GM19395 (cell line): ENCODE measurements at regions not wholly inside any gene's neighbourhood (a gene's known extent, or its start where the extent isn't known, plus 50 kb on each side); places are given as distances from the start of the nearest gene placed in this dataset.

ENCODE experiments used
- ATAC-seq: cut with Tn5 transposase; IDR thresholded peaks from one replicate; pipeline ENCODE4 v1.9.1; 2021; ENCODE audit warnings: mild to moderate bottlenecking, moderate library complexity; ENCODE audit not compliant: unreplicated experiment

DNA sequence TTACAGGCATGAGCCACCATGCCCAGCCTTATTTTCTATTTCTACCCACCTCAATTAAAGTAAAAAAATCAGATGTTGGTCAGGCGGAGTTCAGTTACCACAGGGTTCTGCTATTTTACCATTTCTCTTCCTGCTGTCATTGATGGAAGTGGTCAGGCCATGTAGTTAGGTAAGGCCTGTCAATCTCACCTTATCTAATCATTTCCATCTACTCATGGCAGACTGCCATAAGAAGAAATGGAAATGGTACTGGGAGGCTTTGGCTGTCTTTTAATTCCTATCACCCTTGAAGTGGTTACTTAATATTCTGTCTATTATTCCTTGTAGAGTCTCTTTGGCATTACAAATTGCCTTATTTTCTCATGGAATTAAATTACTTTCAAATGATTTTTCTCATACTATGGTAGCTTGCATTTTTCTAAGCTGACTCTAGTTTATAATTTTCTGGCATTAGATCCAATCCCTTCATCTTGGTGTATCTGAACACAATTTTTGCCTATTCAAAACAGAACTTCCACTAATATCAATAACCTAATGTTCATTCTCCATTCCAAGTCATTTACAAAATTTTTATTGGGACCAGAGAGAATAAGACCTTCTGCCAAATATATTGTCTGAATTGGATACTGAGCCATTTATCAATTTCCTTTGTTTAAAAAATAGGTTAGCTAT, 198.7 kb downstream of the DACT1 start:
- no peak for ATAC-seq

DNA sequence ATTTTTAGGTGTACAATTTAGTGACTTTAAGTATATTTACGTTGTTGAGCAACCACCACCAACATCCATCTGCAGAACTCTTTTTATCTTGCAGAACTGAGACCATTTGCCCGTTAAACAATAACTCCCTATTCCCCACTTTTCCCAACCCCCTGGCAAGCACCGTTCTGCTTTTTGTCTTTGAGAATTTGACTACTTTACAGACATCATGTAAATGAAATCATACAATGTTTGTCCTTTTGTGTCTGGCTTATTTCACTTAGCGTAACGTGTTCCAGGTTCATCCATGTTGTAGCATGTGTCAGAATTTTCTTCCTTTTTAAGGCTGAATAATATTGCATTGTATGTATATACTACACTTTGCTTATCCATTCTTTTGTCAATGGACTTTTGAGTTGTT, 201.5 kb downstream of the DACT1 start:
- no peak for ATAC-seq

DNA sequence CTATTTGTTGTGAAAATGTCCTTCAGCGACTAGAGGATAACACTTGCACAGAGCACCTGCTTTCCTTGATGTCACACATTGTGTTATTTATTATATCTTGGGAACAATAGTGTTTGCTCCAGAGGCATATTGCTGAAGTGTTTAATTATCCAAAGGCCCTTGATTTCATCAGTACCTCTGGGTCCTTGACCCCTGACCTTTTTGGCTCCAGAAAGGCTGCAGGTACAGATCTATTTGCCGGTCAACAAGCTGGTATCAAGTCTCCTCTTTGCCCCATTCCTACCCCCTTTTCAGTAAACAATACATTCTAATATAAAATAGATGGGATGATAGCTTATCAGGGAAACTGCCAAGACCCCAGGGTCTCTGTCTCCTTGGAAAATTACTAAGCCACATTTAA, 206.8 kb downstream of the DACT1 start:
- ATAC-seq: no peak

DNA sequence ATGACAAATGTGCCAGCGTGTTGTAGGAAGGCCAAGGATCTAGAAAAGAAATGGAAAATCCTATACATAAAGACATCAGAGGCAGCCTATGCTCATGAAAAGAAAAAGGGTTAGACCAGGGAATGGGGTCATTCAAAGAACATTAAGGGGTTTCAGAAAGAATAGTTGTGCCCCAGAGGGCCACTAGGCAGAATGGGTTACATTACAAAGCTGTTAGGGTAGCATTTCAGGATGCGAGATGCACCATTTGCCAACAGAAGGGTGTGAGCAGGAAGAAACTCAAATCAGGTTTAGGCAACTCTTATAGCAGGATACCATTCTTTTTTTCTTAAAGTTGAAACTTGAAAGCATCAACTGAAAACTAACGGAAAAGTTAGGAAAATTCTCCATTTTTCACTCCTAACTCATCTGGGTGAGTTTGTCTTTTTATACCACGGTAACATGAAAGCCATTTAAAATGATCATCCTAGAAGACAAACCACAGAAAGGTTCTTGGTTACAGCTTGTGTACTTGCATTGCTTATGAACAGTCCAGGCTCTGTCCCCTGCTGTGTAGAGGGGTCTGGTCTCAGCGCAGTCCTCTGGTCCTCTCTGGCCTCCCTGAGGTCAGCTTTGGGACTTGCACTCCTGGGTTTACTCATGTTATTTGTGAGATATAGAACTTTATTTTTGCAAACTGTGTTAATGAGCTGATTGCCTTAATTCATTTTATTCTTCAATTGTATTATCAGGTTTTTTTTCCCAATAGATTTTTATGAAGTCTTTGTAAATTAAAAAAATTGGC, 209.1 kb downstream of the DACT1 start:
- ATAC-seq: no peak

GRCh38 chr14:58848365-58848764, 210.6 kb downstream of the DACT1 start:
- no peak for ATAC-seq

DNA sequence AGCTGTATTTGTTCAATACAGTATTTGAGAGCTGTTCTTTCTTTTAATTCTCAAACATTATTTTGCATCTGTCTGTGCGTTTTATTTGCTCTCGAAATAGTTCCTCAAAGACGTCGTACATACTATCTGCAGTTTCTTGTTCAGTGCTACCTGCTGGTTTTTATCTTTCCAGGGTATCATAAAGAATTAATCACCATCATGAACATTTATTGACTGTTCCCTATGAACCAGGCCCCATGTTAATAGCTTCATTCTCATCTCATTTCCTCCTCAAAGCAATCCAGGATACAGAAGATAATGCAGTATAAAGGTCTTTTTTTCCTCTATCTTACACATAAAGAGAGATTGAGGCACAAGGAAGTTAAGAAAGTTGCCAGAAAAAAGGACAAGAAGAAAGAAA, 211.8 kb downstream of the DACT1 start:
- no peak for ATAC-seq

- no peak for ATAC-seq
Measured at GRCh38 chr14:58850011-58850410, 212.2 kb downstream of the DACT1 start.

GRCh38 chr14:58861586-58861985, 223.8 kb downstream of the DACT1 start:
- ATAC-seq: no peak

- no peak for ATAC-seq
Measured at GRCh38 chr14:58862416-58863160, 224.8 kb downstream of the DACT1 start.

DNA sequence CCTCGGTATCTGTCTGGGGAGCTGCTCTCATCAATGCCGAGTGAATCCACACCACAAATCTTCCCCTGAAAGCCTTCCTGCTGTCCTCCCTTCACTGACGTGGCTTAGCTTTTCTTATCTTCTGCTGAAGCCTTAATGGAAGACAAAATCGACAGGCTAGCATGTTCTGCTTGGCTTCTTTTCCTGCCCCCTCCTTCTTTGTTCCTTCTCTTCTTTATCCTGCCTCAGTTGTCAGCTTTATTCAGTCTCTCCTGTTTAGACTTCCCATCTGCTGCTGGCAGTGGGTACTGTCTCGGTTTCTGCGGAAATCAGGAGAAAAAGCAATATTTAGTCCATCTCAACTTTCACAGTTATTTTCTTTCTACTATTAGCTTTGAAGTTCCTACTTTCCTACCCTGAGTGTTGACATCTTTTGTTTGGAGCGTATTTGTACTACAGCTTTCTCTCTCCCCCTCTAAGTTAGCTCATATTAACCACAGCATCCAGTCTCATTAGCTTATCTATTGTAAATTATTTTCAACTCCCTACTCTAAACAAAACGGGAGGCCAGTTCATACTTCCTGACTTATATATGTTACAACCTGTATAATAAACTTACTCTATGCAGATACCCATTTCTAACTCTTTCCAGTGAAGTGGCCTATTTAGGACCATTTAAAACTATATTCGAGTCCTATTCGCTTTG, 226.0 kb downstream of the DACT1 start:
- no peak for ATAC-seq

GRCh38 chr14:58864751-58865513, 227.2 kb downstream of the DACT1 start:
- ATAC-seq: no peak

DNA sequence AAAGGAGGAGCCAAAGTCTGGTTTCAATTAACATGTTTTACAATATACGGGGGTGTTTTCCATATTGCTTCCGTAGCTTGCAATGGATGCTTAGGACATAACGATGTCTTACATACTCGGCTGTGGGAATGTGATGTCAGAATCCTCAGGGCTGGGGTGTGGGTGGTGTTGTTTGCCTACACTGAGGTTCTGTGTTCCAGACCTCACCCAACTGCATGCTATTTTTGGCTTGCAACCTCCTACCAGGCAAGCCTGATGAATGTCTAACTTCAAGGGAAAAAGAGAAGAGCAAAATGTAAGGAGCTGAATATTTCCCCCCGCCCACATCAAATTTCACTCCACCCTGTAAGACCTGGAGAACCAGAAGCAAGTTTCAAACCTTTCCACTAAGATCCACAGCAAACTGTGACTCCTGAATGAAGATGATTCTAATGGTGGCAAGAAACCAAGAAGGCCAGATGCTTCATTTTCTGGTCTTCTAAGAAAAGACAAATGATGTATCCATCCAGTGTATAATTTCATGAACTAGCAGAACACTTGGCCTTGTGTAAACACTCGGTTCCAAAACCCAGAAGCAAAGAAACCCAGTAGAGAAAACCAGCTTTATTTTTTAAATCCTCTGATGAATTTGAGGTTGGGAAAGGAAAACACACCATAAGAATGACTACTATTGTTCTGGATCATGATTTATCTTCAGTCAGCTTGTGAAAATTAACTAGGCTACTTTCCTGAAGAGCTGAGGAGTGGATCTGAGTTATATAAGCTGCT, 227.9 kb downstream of the DACT1 start:
- ATAC-seq: no peak

DNA sequence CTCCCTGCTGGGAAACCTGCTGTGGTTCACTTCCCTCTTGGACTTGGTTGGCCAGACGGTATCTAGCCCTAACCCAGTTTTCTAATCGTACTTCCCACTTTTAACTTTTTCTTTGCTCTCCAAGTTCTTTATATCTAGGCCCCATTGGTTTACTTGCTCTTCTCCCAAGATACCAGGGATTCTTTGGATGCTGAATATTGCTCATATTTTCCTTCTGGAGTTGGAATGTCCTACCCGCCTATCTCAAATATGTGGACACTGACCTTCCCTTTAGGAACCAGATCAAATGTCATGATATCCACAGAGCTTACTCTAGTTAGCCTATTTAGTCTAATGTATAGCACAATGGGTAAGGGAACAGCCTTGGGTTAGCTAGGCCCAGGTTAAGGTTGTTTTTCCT, 228.6 kb downstream of the DACT1 start:
- ATAC-seq: no peak

- ATAC-seq: no peak
Measured at GRCh38 chr14:58870961-58871360, 233.2 kb downstream of the DACT1 start.

DNA sequence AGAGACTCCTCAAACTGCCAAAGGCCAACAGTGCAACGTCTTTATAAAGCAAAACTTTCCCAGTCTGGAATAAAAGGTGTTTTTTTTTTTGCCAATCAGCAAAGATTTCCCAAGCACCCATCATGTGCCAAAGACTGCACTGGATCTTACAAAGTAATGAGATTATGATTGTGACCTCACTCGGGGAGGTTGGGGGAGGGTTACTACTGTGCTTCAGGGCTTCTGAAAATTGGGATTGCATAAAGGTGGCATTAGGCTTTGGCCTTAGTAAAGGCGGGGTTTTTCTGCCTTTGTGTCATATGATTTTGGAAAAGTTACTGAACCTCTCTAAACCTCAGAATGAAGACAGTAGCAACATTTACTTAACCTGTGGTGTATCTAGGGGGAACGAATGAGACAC, 233.8 kb downstream of the DACT1 start:
- no peak for ATAC-seq

DNA sequence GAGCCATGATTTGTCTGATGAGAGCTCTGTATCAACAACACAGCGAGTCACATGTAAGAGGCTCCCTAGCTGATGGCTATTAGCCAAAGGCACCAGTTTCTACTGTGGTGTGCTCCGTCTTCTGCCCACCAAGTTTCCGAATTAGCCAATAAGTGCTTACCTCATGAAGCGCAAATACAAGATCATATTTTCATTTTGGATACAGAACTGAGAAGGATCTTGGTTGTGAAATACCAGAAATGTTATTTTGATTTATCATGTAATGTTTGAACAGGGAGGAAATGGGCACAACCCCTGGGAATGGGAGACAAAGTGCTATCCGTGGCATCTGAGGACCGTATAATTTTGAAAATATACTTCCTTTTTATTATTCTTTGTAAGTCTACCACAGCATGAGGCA, 234.3 kb downstream of the DACT1 start:
- ATAC-seq: no peak

GRCh38 chr14:58873228-58873953, 235.6 kb downstream of the DACT1 start:
- ATAC-seq: no peak

GRCh38 chr14:58875613-58876012, 237.9 kb downstream of the DACT1 start:
- no peak for ATAC-seq

GRCh38 chr14:58876608-58877007, 238.8 kb downstream of the DACT1 start:
- ATAC-seq: no peak
